ENCODE measurements at regions not wholly inside any gene's neighbourhood (a gene's known extent, or its start where the extent isn't known, plus 50 kb on each side); places are given as distances from the start of the nearest gene placed in this dataset.
"Not testable (repeated sequence)": the region's sequence is repeated elsewhere in the genome, so short reads cannot be mapped to it uniquely, and the experiment has no call there.

GRCh38 chr6:150767571-150768018, 97.9 kb upstream of the MTHFD1L start:
- no peak for DNase-seq (ENCODE audit: low spot score)

GRCh38 chr6:150770637-150771036, 94.9 kb upstream of the MTHFD1L start:
- DNase-seq (ENCODE audit: low spot score) = no peak

- DNase-seq (ENCODE audit: low spot score) = no peak
Observed at GRCh38 chr6:150773969-150774368, 91.5 kb upstream of the MTHFD1L start.

GRCh38 chr6:150775415-150776203, 89.9 kb upstream of the MTHFD1L start:
- no peak for DNase-seq (ENCODE audit: low spot score)

GRCh38 chr6:150777736-150778135, 87.8 kb upstream of the MTHFD1L start:
- DNase-seq (ENCODE audit: low spot score) = no peak

GRCh38 chr6:150783813-150784212, 81.7 kb upstream of the MTHFD1L start:
- DNase-seq (ENCODE audit: low spot score) = no peak

GRCh38 chr6:150787429-150787828, 78.1 kb upstream of the MTHFD1L start:
- no peak for DNase-seq (ENCODE audit: low spot score)

- DNase-seq (ENCODE audit: low spot score) = no peak
Observed at GRCh38 chr6:150788089-150788488, 77.4 kb upstream of the MTHFD1L start.

GRCh38 chr6:150789906-150790305, 75.6 kb upstream of the MTHFD1L start:
- not testable (repeated sequence) for DNase-seq (ENCODE audit: low spot score)

GRCh38 chr6:150791717-150792116, 73.8 kb upstream of the MTHFD1L start:
- DNase-seq (ENCODE audit: low spot score) = no peak

GRCh38 chr6:150797949-150798348, 67.6 kb upstream of the MTHFD1L start:
- DNase-seq (ENCODE audit: low spot score) = no peak

GRCh38 chr6:150799276-150799805, 66.2 kb upstream of the MTHFD1L start:
- no peak for DNase-seq (ENCODE audit: low spot score)

GRCh38 chr6:150800674-150801314, 64.7 kb upstream of the MTHFD1L start:
- no peak for DNase-seq (ENCODE audit: low spot score)

GRCh38 chr6:150806790-150807189, 58.7 kb upstream of the MTHFD1L start:
- DNase-seq (ENCODE audit: low spot score) = no peak

- no peak for DNase-seq (ENCODE audit: low spot score)
Observed at GRCh38 chr6:150813319-150813992, 52.0 kb upstream of the MTHFD1L start.

GRCh38 chr6:150813993-150814359, 51.5 kb upstream of the MTHFD1L start:
- no peak for DNase-seq (ENCODE audit: low spot score)
